ENCODE measurements at regions not wholly inside any gene's neighbourhood (a gene's known extent, or its start where the extent isn't known, plus 50 kb on each side); places are given as distances from the start of the nearest gene placed in this dataset.

DNA sequence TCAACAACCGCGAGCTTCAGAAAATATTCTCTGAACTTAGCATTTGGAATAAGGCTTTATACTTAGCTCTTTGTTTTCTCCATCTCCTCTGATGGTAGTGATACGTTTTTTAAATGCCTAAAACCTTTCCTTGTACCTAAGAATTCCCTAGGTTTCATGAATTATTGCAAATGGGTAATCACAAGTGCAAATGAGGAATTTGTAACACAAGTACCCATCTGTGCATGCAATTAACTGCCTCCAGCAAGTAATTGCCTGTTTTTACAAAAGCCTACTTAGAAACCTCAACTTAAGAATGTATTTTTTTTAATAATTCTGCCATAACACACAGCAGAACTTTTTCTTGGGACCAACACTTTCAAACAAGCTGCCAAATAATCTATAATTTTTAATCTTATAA lies 149.2 kb downstream of the PHLDA1 start:
- TF ChIP-seq, protein P1, sequence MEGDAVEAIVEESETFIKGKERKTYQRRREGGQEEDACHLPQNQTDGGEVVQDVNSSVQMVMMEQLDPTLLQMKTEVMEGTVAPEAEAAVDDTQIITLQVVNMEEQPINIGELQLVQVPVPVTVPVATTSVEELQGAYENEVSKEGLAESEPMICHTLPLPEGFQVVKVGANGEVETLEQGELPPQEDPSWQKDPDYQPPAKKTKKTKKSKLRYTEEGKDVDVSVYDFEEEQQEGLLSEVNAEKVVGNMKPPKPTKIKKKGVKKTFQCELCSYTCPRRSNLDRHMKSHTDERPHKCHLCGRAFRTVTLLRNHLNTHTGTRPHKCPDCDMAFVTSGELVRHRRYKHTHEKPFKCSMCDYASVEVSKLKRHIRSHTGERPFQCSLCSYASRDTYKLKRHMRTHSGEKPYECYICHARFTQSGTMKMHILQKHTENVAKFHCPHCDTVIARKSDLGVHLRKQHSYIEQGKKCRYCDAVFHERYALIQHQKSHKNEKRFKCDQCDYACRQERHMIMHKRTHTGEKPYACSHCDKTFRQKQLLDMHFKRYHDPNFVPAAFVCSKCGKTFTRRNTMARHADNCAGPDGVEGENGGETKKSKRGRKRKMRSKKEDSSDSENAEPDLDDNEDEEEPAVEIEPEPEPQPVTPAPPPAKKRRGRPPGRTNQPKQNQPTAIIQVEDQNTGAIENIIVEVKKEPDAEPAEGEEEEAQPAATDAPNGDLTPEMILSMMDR (IDR thresholded peaks at IDR 0.05): no peak
- no peak for TF ChIP-seq EP300 (IDR thresholded peaks at IDR 0.05)
